A673 (cell line): ENCODE measurements at regions not wholly inside any gene's neighbourhood (a gene's known extent, or its start where the extent isn't known, plus 50 kb on each side); places are given as distances from the start of the nearest gene placed in this dataset.

ENCODE experiments used
- BruUV-seq: library from RNA; stranded (reverse); fragments of 400-500 nt; replicated peaks from 2 replicates; lab custom pipeline; 2021; lab: Mats Ljungman, UMichigan
- CTCF ChIA-PET: fragments of 300-600 bp; sonication (Branson Sonifier 250); formaldehyde crosslinking; loops from one replicate; lab custom pipeline; 2022; ENCODE audit warnings: antibody characterized with exemption; lab: Charles Lee
- POLR2A ChIA-PET: fragments of 300-600 bp; sonication (Branson Sonifier 250); formaldehyde crosslinking; loops from one replicate; lab custom pipeline; 2022; ENCODE audit warnings: antibody characterized with exemption; ENCODE audit not compliant: low non-redundant PET; lab: Charles Lee
- DNase-seq: peaks from one replicate; pipeline ENCODE4 v3.0.0-alpha.2; 2015; ENCODE audit warnings: low spot score
- H3K27ac ChIP-seq: fragments of 200-600 bp; sonication (generic); 2 replicates; pipeline ENCODE4 v1.5.1; 2016; ENCODE audit warnings: mixed run types, low read depth, mild to moderate bottlenecking, mixed read lengths, antibody characterized with exemption, low read length; ENCODE audit not compliant: poor library complexity, severe bottlenecking
- H3K27me3 ChIP-seq: fragments of 200-600 bp; sonication (generic); replicated peaks from 2 replicates; pipeline ENCODE4 v1.6.1; 2017; ENCODE audit warnings: mixed run types, low read depth, mild to moderate bottlenecking, mixed read lengths, antibody characterized with exemption, low read length; ENCODE audit not compliant: insufficient read depth, poor library complexity
- H3K36me3 ChIP-seq: fragments of 200-600 bp; sonication (generic); 2 replicates; pipeline ENCODE4 v1.6.1; 2016; ENCODE audit warnings: mixed run types, mild to moderate bottlenecking, mixed read lengths, antibody characterized with exemption, low read length; ENCODE audit not compliant: insufficient read depth, poor library complexity, severe bottlenecking
- H3K4me1 ChIP-seq: fragments of 200-600 bp; sonication (generic); 2 replicates; pipeline ENCODE4 v1.6.1; 2017; ENCODE audit warnings: mixed run types, mild to moderate bottlenecking, mixed read lengths, antibody characterized with exemption, low read length; ENCODE audit not compliant: insufficient read depth, poor library complexity, severe bottlenecking
- H3K4me3 ChIP-seq: fragments of 200-600 bp; sonication (generic); 2 replicates; pipeline ENCODE4 v1.5.1; 2016; ENCODE audit warnings: low read depth, mixed run types, mild to moderate bottlenecking, mixed read lengths, low read length; ENCODE audit not compliant: poor library complexity, severe bottlenecking
- H3K9me3 ChIP-seq: fragments of 200-600 bp; sonication (generic); 2 replicates; pipeline ENCODE4 v1.6.1; 2016; ENCODE audit warnings: mixed run types, low read depth, mild to moderate bottlenecking, mixed read lengths, antibody characterized with exemption, low read length; ENCODE audit not compliant: poor library complexity, severe bottlenecking
- CTCF ChIP-seq: fragments of 300-800, 200-600 bp; sonication (generic); conservative IDR thresholded peaks from 2 replicates; pipeline ENCODE4 v1.5.1; 2017; ENCODE audit warnings: low read depth, mild to moderate bottlenecking, antibody characterized with exemption, low read length, moderate library complexity, mixed read lengths
- EZH2 ChIP-seq: fragments of 200-600 bp; sonication (generic); IDR thresholded peaks from 2 replicates; pipeline ENCODE4 v1.6.1; 2017; ENCODE audit warnings: borderline replicate concordance, low read depth, mild to moderate bottlenecking, mixed read lengths, antibody characterized with exemption, low read length; ENCODE audit not compliant: poor library complexity, severe bottlenecking
- intact Hi-C: fragments of 100-400 bp; cut with micrococcal nuclease; formaldehyde crosslinking; loops from one replicate; pipeline ENCODE4 v1.10.0; 2022; ENCODE audit not compliant: unreplicated experiment

DNA sequence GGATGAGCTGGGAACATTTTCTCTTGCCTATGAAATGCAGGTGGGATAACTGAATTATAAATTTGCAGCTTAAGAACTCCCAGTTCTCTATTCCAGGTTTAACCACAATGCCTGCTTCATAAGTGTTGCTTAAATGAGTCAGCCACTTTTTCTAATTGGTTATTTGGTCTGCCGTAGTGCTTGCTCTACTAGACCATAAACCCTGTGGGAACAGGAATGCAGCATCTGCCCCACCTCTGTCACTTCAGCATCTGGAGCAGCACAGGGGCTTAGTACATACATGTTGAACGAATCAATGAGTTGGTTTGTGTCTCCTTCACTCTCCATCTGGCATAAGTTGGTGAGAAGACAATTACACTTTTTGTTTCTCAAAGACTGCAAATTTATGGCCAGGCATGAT is 95.2 kb upstream of the PTER start:
- H3K4me3 ChIP-seq: no peak overlapping the region
- DNase-seq: no peak
- BruUV-seq: no TSS peak
- ChIA-PET POLR2A (interaction anchor here (0.5 kb wide), 1 partner anchor 9 kb away, joined by 5 read pairs; no protein-coding TSS in a partner anchor), CTCF (no interaction called here)
- no peaks in the 10 kb centered on the region for H3K36me3 ChIP-seq
- no peaks in the 10 kb centered on the region for H3K4me1 ChIP-seq
- intact Hi-C loops: no loop called here
- no peak overlapping the region for H3K27ac ChIP-seq
- no peaks in the 10 kb centered on the region for H3K9me3 ChIP-seq
- peaks cover 28% of the 10 kb centered on the region for H3K27me3 ChIP-seq
- no peak for TF ChIP-seq EZH2
- TF ChIP-seq CTCF: no peak

DNA sequence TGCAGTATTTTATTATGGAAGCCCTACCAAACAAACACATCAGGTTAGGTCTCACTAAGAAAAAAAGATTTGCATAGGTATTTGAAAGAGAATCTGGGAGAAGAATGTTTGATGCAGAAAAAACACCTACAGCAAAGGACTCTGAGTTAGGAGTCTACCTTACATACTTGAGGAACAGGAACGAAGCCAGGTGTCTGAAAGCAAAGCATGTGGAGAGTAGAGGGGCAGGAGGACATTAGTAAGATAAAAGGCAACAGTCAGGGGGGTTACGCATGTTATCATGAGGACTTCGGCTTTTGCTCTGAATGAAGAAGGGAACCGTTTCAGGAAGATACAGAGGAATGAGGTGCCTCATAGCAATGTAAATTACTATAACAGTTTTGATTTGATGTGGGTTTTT is 87.9 kb upstream of the PTER start:
- H3K27me3 ChIP-seq: peaks cover 17% of the 10 kb centered on the region
- no peak for DNase-seq
- H3K36me3 ChIP-seq: no peaks in the 10 kb centered on the region
- ChIA-PET CTCF (no interaction called here), POLR2A (no interaction called here)
- H3K4me1 ChIP-seq: no peaks in the 10 kb centered on the region
- intact Hi-C loops: no loop called here
- TF ChIP-seq CTCF: no peak
- no peak for TF ChIP-seq EZH2
- H3K4me3 ChIP-seq: no peak overlapping the region
- H3K9me3 ChIP-seq: no peaks in the 10 kb centered on the region
- no peak overlapping the region for H3K27ac ChIP-seq
- no TSS peak for BruUV-seq

- intact Hi-C loops: no loop called here
- Histone ChIP-seq H3K9me3 (no peaks in the 10 kb centered on the region), H3K4me1 (no peaks in the 10 kb centered on the region), H3K27me3 (peaks cover 38% of the 10 kb centered on the region), H3K27ac (no peak overlapping the region), H3K36me3 (no peaks in the 10 kb centered on the region), H3K4me3 (no peak overlapping the region)
- ChIA-PET CTCF (no interaction called here), POLR2A (no interaction called here)
- no peak for TF ChIP-seq CTCF
- no peak for TF ChIP-seq EZH2
- DNase-seq: no peak
- BruUV-seq: no TSS peak
Measured at GRCh38 chr10:16352146-16352545, 84.7 kb upstream of the PTER start.
